CD14-positive monocyte (primary cell): ENCODE measurements at regions not wholly inside any gene's neighbourhood (a gene's known extent, or its start where the extent isn't known, plus 50 kb on each side); places are given as distances from the start of the nearest gene placed in this dataset.

Source experiments
- DNase-seq, 3 donors: peaks; one replicate each; pipeline ENCODE4 v3.0.0-alpha.2; 2011 to 2022
- H2AFZ ChIP-seq: 2 replicates; pipeline ENCODE4 v1.6.0; 2012; ENCODE audit warnings: mild to moderate bottlenecking, low read depth, low read length, inconsistent platforms; ENCODE audit not compliant: insufficient read depth, poor library complexity, severe bottlenecking
- H3K27ac ChIP-seq, 2 donors: 1 replicate in 1 of 2; 2 replicates in 1 of 2; pipeline ENCODE4 v1.5.1; 2012 to 2013; ENCODE audit warnings: low read length in 2 of 2, control low read depth in 1 of 2, inconsistent platforms in 1 of 2, low read depth in 1 of 2, mild to moderate bottlenecking in 1 of 2
- H3K27me3 ChIP-seq, 2 donors: one replicate each; pipeline versions ENCODE4 v1.6.0 to v1.6.1; 2011 to 2013; ENCODE audit warnings: low read length in 2 of 2; ENCODE audit not compliant: control insufficient read depth in 2 of 2, insufficient read depth in 2 of 2
- H3K36me3 ChIP-seq, 2 donors: replicated peaks in 1 of 2; 1 replicate in 1 of 2; 2 replicates in 1 of 2; pipeline versions ENCODE4 v1.5.1 to v1.6.1; 2012 to 2013; ENCODE audit warnings: low read length in 2 of 2, control low read depth in 1 of 2, inconsistent platforms in 1 of 2, mild to moderate bottlenecking in 1 of 2; ENCODE audit not compliant: insufficient read depth in 2 of 2, control insufficient read depth in 1 of 2
- H3K4me1 ChIP-seq, 2 donors: 1 replicate in 1 of 2; 2 replicates in 1 of 2; pipeline versions ENCODE4 v1.5.1 to v1.6.1; 2012 to 2013; ENCODE audit warnings: low read length in 2 of 2, control low read depth in 1 of 2, inconsistent platforms in 1 of 2, mild to moderate bottlenecking in 1 of 2, moderate library complexity in 1 of 2; ENCODE audit not compliant: insufficient read depth in 2 of 2, control insufficient read depth in 1 of 2
- H3K4me2 ChIP-seq: replicated peaks from 2 replicates; pipeline ENCODE3; 2012; ENCODE audit warnings: low read length, moderate library complexity, mild to moderate bottlenecking; ENCODE audit not compliant: poor library complexity, severe bottlenecking; ENCODE audit errors: extremely low read depth
- H3K4me3 ChIP-seq, 3 experiments: fragments of 200-600 bp in 1 of 3; sonication (generic) in 1 of 3; replicated peaks in 1 of 3; 1 replicate in 2 of 3; 2 replicates in 1 of 3; pipeline ENCODE4 v1.5.1; 2011 to 2013; ENCODE audit warnings: low read length in 3 of 3, mild to moderate bottlenecking in 3 of 3, control low read depth in 2 of 3, low read depth in 2 of 3, inconsistent platforms in 1 of 3, moderate library complexity in 1 of 3
- H3K79me2 ChIP-seq: 2 replicates; pipeline ENCODE4 v1.6.0; 2012; ENCODE audit warnings: mild to moderate bottlenecking, control low read depth, inconsistent platforms, low read length, moderate library complexity; ENCODE audit not compliant: insufficient read depth
- H3K9ac ChIP-seq: 2 replicates; pipeline ENCODE4 v1.6.0; 2017; ENCODE audit warnings: low read length, mild to moderate bottlenecking; ENCODE audit not compliant: insufficient read depth, poor library complexity, severe bottlenecking
- H3K9me3 ChIP-seq, 2 donors: replicated peaks in 1 of 2; 1 replicate in 1 of 2; 2 replicates in 1 of 2; pipeline versions ENCODE4 v1.5.1 to v1.6.1; 2012 to 2013; ENCODE audit warnings: low read length in 2 of 2, control low read depth in 1 of 2; ENCODE audit not compliant: control insufficient read depth in 1 of 2, insufficient read depth in 1 of 2
- H4K20me1 ChIP-seq: 2 replicates; pipeline ENCODE4 v1.6.0; 2012; ENCODE audit warnings: mild to moderate bottlenecking, low read length, control low read depth, moderate library complexity; ENCODE audit not compliant: insufficient read depth
- H3K27ac Mint-ChIP-seq, 7 donors: one replicate each; pipeline ENCODE4 v1.8.0; 2020; ENCODE audit warnings: mild to moderate bottlenecking in 7 of 7, mixed read lengths in 7 of 7, moderate library complexity in 6 of 7, inconsistent platforms in 2 of 7
- H3K27me3 Mint-ChIP-seq, 3 donors: one replicate each; pipeline ENCODE4 v1.8.0; 2021 to 2022; ENCODE audit warnings: low read depth in 3 of 3, mild to moderate bottlenecking in 3 of 3, mixed read lengths in 3 of 3, moderate library complexity in 3 of 3, inconsistent platforms in 1 of 3
- H3K36me3 Mint-ChIP-seq, 2 donors: one replicate each; pipeline ENCODE4 v1.8.0; 2020; ENCODE audit warnings: mixed read lengths in 2 of 2, inconsistent platforms in 1 of 2, mild to moderate bottlenecking in 1 of 2
- H3K4me1 Mint-ChIP-seq: one replicate; pipeline ENCODE4 v1.8.0; 2020; ENCODE audit warnings: mild to moderate bottlenecking, mixed read lengths
- H3K4me3 Mint-ChIP-seq, 2 donors: one replicate each; pipeline ENCODE4 v1.8.0; 2020; ENCODE audit warnings: mild to moderate bottlenecking in 2 of 2, mixed read lengths in 2 of 2, moderate library complexity in 1 of 2
- H3K9me3 Mint-ChIP-seq, 7 donors: one replicate each; pipeline ENCODE4 v1.8.0; 2020 to 2022; ENCODE audit warnings: mixed read lengths in 7 of 7, mild to moderate bottlenecking in 6 of 7, moderate library complexity in 6 of 7, inconsistent platforms in 2 of 7
- WGBS: methylation state at CpG from one replicate; pipeline ENCODE4 v1.1.5; 2013; ENCODE audit warnings: missing lambda C conversion rate; ENCODE audit not compliant: insufficient coverage; 5-methylcytosine and 5-hydroxymethylcytosine counted together
- intact Hi-C, 2 donors: fragments of 100-400 bp; cut with micrococcal nuclease; formaldehyde crosslinking; loops; one replicate each; pipeline versions ENCODE4 v1.15.0 to v1.15.1; 2023
- TF ChIP-seq, protein P1 (sequence below): fragments of 200-600 bp; IDR thresholded peaks from one replicate; pipeline ENCODE4 v1.8.0; 2022; ENCODE audit warnings: antibody characterized with exemption, mild to moderate bottlenecking

DNA sequence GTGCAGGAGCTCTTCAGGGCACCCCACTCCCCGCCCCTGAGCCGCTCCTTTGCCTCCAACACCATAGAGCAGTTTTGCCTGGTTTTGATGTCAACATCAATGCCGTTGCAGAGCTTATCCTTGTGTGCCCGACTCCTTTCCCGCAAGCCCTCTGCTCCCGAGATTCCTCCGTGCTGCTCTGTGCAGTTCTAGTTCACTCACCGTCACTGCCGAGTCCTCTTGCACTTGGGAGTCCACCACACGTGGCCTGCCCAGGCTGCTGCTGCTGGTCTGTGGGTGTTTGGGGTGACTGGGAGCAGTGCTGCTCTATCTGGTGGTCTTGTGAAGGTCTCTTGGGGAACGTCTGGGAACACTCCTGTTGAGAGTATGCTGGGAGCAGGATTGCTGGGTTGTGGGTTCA, 63.8 kb upstream of the ANO1 start:
- no peak overlapping the region for H2AFZ ChIP-seq
- Mint-ChIP-seq H3K4me1 (peaks cover 2% of the 10 kb centered on the region), H3K27me3 (peaks cover 3 to 7% (median 4%) of the 10 kb centered on the region in 3 donors), H3K4me3 (no peak overlapping the region), H3K9me3 (no peaks in the 10 kb centered on the region), H3K36me3 (no peaks in the 10 kb centered on the region), H3K27ac (no peak overlapping the region)
- intact Hi-C loops, result no loop called here
- H3K9me3 ChIP-seq, result no peaks in the 10 kb centered on the region
- WGBS, result 87% methylated on average over 6 of the region's 11 CpGs
- no peaks in the 10 kb centered on the region for H3K79me2 ChIP-seq
- no peak for DNase-seq
- no peak overlapping the region for H3K4me3 ChIP-seq
- no peaks in the 10 kb centered on the region for H3K4me1 ChIP-seq
- no peaks in the 10 kb centered on the region for H3K27me3 ChIP-seq
- no peaks in the 10 kb centered on the region for H4K20me1 ChIP-seq
- H3K4me2 ChIP-seq, result no peak overlapping the region
- H3K27ac ChIP-seq, result no peak overlapping the region
- no peak overlapping the region for H3K9ac ChIP-seq
- TF ChIP-seq, protein P1, sequence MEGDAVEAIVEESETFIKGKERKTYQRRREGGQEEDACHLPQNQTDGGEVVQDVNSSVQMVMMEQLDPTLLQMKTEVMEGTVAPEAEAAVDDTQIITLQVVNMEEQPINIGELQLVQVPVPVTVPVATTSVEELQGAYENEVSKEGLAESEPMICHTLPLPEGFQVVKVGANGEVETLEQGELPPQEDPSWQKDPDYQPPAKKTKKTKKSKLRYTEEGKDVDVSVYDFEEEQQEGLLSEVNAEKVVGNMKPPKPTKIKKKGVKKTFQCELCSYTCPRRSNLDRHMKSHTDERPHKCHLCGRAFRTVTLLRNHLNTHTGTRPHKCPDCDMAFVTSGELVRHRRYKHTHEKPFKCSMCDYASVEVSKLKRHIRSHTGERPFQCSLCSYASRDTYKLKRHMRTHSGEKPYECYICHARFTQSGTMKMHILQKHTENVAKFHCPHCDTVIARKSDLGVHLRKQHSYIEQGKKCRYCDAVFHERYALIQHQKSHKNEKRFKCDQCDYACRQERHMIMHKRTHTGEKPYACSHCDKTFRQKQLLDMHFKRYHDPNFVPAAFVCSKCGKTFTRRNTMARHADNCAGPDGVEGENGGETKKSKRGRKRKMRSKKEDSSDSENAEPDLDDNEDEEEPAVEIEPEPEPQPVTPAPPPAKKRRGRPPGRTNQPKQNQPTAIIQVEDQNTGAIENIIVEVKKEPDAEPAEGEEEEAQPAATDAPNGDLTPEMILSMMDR, result no peak
- H3K36me3 ChIP-seq, result no peaks in the 10 kb centered on the region

DNA sequence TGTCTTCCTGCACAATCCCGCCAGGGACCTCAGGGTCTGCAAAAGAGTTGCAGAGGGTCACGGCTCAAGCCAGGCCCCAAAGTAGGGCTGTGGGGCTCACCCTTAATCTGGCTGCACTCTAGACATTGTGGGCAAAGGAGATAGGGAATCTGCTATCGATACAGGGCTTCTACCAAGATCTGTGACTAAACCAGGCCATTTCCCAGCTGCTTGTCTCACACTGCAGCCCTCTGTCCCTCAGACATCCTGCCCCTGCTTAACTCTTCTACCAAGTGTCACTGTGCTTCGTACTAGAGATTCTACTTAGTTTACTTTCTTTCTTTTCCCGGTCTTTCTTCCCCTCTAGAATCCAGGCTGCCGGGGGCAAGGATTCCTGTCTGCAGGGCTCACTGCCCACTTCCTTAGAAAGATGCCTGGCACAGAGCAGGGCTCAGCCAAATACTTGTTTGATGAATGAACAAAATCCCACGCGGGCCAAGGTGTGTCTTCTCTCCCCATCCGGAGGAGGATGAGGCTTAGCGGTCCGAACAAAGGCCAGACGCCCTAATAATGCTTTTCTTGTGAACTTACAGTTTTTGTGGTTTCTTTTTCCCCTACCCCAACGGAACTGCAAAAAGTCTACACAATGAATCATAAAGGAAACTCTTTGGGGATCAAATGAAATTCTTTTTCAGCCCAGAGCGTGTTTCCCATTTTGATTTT, 61.3 kb upstream of the ANO1 start:
- H4K20me1 ChIP-seq, result no peaks in the 10 kb centered on the region
- Mint-ChIP-seq H3K27me3 (peaks cover 3 to 9% (median 6%) of the 10 kb centered on the region in 3 donors), H3K36me3 (no peaks in the 10 kb centered on the region), H3K27ac (no peak overlapping the region), H3K4me3 (no peak overlapping the region), H3K4me1 (peaks cover 2% of the 10 kb centered on the region), H3K9me3 (no peaks in the 10 kb centered on the region)
- intact Hi-C loops, result no loop called here
- no peak overlapping the region for H3K9ac ChIP-seq
- no peaks in the 10 kb centered on the region for H3K9me3 ChIP-seq
- H3K79me2 ChIP-seq, result no peaks in the 10 kb centered on the region
- 59% methylated on average over 7 of the region's 14 CpGs for WGBS
- DNase-seq, result no peak
- no peaks in the 10 kb centered on the region for H3K4me1 ChIP-seq
- H3K36me3 ChIP-seq, result no peaks in the 10 kb centered on the region
- no peaks in the 10 kb centered on the region for H3K27me3 ChIP-seq
- H3K4me3 ChIP-seq, result no peak overlapping the region
- TF ChIP-seq, protein P1, result no peak
- H3K4me2 ChIP-seq, result no peak overlapping the region
- H3K27ac ChIP-seq, result no peak overlapping the region
- H2AFZ ChIP-seq, result no peak overlapping the region
